Epithelial cell of esophagus (primary cell): ENCODE measurements at regions not wholly inside any gene's neighbourhood (a gene's known extent, or its start where the extent isn't known, plus 50 kb on each side); places are given as distances from the start of the nearest gene placed in this dataset.
A peak's percentile ranks its signal among the peaks of the same experiment; 100 is the strongest.

ENCODE experiments used
- DNase-seq: peaks from one replicate; pipeline ENCODE4 v3.0.0; 2010; ENCODE audit warnings: low read depth
- H3K4me3 ChIP-seq: 2 replicates; pipeline ENCODE4 v1.5.1; 2011; ENCODE audit warnings: mild to moderate bottlenecking, low read length, control low read depth
- CTCF ChIP-seq: IDR thresholded peaks from 2 replicates; pipeline ENCODE4 v1.5.1; 2011; ENCODE audit warnings: low read depth, mild to moderate bottlenecking, low read length, control low read depth, inconsistent platforms; ENCODE audit not compliant: insufficient read depth; ENCODE audit errors: missing control alignments

GRCh38 chr10:88115968-88116367 is 252.5 kb downstream of the PTEN start:
- H3K4me3 ChIP-seq = no peak overlapping the region

DNA sequence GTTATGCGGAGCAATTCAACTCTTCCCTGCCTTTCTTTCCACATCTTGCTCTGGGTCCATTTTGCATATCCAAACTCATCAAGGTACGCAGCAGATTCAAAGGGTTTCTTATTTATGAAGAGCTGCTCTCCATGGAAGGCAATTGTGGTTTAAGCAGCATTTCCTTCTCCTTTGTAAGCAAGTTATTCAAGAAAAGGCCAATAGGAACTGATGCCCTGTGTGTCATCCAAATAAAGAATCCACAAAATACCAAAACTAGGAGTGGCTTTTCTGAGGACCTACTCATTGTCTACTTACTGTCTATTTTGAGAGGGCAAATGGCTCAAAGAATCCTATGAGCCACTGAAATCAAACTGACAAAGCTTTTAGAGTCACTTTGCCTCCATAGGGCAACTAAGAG is 253.1 kb downstream of the PTEN start:
- TF ChIP-seq CTCF = no peak
- H3K4me3 ChIP-seq = no peak overlapping the region
- DNase-seq = peak; percentile 63

More at GRCh38 chr10:88115968-88116367, 252.5 kb downstream of the PTEN start:
- TF ChIP-seq CTCF = no peak
- DNase-seq = peak; percentile 57

DNA sequence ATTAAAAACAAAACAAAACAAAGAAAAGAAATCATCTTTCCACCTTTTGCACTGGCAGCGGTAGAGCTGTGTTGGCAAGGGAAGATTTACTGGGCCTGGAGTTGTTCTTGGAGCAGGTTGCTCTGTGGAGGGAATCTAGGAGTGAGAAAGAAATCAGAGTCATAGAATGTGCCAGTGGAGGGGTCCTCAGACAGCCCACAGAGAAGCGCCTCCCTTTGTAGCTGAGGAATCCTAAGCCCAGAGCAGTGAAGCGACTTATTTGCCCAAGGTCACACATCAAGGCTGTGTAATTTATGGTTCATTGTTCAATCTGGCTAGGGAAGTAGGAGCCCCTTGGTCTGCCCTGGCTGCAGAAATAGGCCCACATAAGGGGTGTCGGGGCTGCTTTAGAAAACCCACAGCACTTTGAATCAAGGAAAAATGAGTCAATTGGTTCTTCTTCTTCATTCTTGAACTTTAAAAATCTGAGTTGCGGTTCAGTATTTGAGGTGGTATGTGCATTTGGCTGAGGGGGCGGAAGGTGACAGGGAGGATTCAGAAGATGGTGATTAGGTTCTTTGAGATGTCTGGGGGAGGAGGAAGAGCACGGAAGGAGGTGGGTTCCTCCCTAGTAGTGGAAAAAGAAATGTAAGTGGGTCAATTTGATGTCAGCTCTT is 253.7 kb downstream of the PTEN start:
- no peak overlapping the region for H3K4me3 ChIP-seq
- no peak for DNase-seq
- no peak for TF ChIP-seq CTCF

DNA sequence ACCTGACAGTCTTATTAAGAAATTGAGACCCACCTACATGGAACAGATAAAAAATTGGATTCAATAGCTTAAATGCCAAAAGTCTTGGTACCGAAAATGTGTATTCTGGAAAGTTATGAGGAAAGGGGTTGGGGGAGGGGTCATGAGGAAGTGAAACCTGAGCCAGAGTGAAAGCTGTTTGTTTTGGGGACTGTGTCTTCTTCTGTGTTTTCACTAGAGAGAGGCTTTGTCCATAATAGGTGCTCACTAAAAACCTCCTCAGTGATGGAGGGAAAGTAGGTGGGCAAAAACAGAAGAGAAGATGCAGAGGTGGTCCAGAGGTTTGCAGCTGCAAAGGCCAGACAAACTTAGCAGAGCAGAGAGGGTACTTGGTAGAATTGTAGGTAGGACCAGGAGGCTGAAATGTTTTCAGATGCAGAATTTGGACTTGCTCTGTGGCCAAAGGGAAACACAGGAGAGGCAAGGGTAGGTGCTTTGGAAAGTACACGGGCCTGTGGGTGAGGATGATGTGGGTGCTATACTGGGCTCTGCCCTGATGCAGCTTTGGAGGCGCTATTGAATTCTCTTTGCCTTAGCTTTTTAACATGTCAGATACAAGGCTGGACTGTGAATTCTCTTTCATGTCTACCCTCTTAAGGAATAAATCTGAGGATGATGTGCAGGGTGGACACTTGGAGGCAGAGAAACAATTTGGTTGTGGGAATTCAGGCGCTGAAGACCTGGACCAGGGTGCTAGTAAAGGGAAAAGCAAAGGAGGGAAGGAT is 254.6 kb downstream of the PTEN start:
- DNase-seq = peak; percentile 18
- TF ChIP-seq CTCF = peak; percentile 26
- no peak overlapping the region for H3K4me3 ChIP-seq

- H3K4me3 ChIP-seq = no peak overlapping the region
- no peak for TF ChIP-seq CTCF
These were observed 255.3 kb downstream of the PTEN start for GRCh38 chr10:88118729-88119128.

GRCh38 chr10:88119160-88119559 is 255.7 kb downstream of the PTEN start:
- TF ChIP-seq CTCF = no peak
- peak; percentile 35 for DNase-seq
- no peak overlapping the region for H3K4me3 ChIP-seq

More at GRCh38 chr10:88118729-88119128, 255.3 kb downstream of the PTEN start:
- DNase-seq = peak; percentile 57
